ENCODE measurements at regions not wholly inside any gene's neighbourhood (a gene's known extent, or its start where the extent isn't known, plus 50 kb on each side); places are given as distances from the start of the nearest gene placed in this dataset.

DNA sequence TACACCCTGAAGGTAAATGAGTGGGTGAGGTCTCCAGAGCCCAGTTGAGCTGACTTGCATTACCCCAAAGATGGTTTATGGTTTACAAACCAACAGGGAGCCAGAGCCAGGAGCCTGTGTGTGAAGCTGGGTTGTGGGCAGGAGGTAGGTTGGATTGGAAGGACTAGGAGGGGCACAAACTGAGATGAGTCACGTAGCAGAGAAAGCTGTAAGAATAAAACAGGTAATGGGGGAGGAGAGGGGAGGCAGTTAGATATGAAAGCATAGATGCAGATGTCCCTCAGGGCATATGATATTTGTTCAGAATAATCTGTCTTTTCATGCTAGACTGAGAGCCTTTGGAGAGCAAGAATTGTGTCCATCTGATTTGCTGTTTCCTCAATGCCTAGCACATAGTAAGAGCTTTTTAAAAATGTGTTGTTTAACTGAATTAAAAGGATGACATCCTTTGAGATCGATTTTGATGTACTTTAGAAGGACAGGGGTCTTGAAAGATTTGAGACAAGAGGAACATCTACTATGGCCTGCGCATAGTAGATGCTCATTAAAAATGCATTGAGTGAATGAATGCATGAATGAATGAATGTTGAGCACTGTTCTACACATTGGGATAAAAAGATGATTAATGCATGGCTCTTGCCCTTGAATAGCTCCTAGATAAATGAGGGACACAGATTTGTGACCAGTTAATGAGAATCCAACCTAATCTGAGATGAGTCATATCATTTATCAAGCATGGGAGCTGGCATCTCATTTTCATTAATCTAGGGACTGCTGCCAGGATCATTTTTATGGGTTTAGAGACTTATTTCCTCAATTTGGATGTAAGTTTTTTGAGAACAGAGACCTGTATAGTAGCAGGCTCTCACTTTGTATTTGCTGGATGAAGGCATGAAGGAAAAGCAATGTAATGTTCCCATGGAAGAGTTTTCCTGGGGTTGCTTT, 175.8 kb upstream of the BDNF start:
- H3K27me3 ChIP-seq (ENCODE audit: control insufficient read depth, insufficient read depth, low read length): no peaks in the 10 kb centered on the region
- DNase-seq (ENCODE audit: low read depth in 4 of 6, low spot score in 6 of 6): peak in 1 of 6 donors; percentile 16
- no peak overlapping the region for H3K27ac ChIP-seq (ENCODE audit: low read depth, low read length)
- 81% methylated on average over 3 of the region's 3 CpGs for WGBS (ENCODE audit: insufficient coverage)
- no peaks in the 10 kb centered on the region for H3K9me3 ChIP-seq (ENCODE audit: control insufficient read depth, insufficient read depth, low read length)
- H3K4me1 ChIP-seq (ENCODE audit: control insufficient read depth, insufficient read depth, low read length): no peaks in the 10 kb centered on the region
- H3K4me3 ChIP-seq (ENCODE audit: low read depth, low read length): no peak overlapping the region
- H3K36me3 ChIP-seq (ENCODE audit: control insufficient read depth, insufficient read depth, low read length): no peaks in the 10 kb centered on the region

DNA sequence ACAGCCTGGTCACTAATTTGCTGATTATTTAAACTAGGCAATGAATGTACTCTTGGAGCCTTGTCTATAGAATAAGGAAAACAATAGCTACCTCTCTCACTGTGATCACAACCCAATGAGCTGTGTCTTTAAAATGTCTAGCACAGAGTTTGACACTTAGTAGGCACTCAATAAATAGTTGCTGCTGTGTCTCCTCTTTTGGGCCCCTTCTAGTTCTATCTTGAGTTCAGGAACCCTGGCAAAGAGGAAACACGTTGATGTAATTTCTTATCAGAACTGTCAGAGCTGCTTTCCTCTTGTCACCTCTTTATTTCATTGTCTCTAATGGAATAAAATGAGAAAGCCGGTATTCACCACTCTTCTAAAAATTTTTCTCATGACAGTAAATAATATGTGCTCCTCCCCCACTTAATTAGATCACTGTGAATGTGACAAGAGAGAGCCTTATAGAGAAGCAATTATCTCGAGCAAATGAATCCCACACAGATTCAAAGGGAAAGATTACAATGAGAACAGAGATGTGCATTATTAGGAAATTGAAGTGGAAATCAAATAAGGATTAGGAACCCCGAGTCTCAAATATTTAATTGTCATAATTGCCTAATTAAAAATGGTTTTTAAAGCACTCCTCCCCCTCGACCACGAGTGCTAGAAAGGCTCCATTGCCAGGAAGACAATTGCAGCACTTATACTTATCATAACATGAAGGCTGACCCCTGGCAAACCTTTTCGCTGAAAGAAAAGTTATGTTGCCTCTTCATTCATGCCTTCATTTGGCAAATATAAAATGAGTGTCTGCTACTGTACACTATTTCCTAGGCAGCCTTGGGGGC, 175.0 kb upstream of the BDNF start:
- H3K27ac ChIP-seq (ENCODE audit: low read depth, low read length): no peak overlapping the region
- DNase-seq (ENCODE audit: low read depth in 4 of 6, low spot score in 6 of 6): peak in 1 of 6 donors; percentile 75
- H3K9me3 ChIP-seq (ENCODE audit: control insufficient read depth, insufficient read depth, low read length): no peaks in the 10 kb centered on the region
- H3K36me3 ChIP-seq (ENCODE audit: control insufficient read depth, insufficient read depth, low read length): no peaks in the 10 kb centered on the region
- no peaks in the 10 kb centered on the region for H3K4me1 ChIP-seq (ENCODE audit: control insufficient read depth, insufficient read depth, low read length)
- no CpG with 5 or more reads among the region's 7 CpGs for WGBS (ENCODE audit: insufficient coverage)
- no peak overlapping the region for H3K4me3 ChIP-seq (ENCODE audit: low read depth, low read length)
- H3K27me3 ChIP-seq (ENCODE audit: control insufficient read depth, insufficient read depth, low read length): no peaks in the 10 kb centered on the region

DNA sequence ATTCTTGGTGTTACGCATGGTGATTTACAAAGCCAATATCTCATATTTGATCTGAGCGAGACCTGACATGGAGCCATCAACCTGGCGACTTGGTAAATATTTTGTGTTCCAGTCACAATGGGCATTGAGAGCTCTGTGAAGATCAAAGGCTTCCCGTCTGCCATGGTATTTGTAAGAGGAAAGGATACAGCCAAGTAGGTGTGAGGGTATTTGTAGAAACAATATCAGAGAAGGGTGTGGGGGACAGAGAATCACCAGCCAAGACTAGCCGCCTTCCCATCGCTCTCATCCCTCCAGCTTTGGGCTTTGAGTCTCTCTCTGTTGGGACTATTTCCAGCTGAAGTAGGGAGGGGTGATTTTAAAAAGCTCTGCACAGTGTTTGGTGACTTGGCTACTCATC, 173.4 kb upstream of the BDNF start:
- no peaks in the 10 kb centered on the region for H3K4me1 ChIP-seq (ENCODE audit: control insufficient read depth, insufficient read depth, low read length)
- no peaks in the 10 kb centered on the region for H3K9me3 ChIP-seq (ENCODE audit: control insufficient read depth, insufficient read depth, low read length)
- no peaks in the 10 kb centered on the region for H3K27me3 ChIP-seq (ENCODE audit: control insufficient read depth, insufficient read depth, low read length)
- WGBS (ENCODE audit: insufficient coverage): 85% methylated on average over 4 of the region's 6 CpGs
- no peak overlapping the region for H3K27ac ChIP-seq (ENCODE audit: low read depth, low read length)
- no peak for DNase-seq (ENCODE audit: low read depth in 4 of 6, low spot score in 6 of 6)
- H3K36me3 ChIP-seq (ENCODE audit: control insufficient read depth, insufficient read depth, low read length): no peaks in the 10 kb centered on the region
- no peak overlapping the region for H3K4me3 ChIP-seq (ENCODE audit: low read depth, low read length)

DNA sequence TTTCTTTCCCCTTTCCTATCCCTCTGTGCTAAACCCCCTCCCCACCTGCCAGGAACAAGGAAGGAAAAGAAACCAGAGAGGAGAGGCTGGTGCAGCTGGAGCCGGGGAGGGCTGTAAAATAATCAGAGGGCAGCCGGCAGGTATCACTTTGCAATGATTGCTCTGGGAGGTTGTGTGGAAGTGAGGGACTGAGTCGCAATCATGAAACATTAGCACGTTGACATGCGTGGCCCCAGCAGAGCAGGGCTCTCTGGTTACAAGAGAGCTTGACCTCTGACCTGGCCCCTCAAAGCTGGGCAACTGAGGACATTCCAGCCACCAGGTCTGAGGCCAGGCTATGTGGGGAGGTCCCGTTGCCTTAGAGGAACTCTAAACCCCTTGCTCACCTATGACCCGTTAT, 170.8 kb upstream of the BDNF start:
- H3K4me1 ChIP-seq (ENCODE audit: control insufficient read depth, insufficient read depth, low read length): no peaks in the 10 kb centered on the region
- H3K27me3 ChIP-seq (ENCODE audit: control insufficient read depth, insufficient read depth, low read length): no peaks in the 10 kb centered on the region
- no peaks in the 10 kb centered on the region for H3K36me3 ChIP-seq (ENCODE audit: control insufficient read depth, insufficient read depth, low read length)
- H3K27ac ChIP-seq (ENCODE audit: low read depth, low read length): no peak overlapping the region
- H3K4me3 ChIP-seq (ENCODE audit: low read depth, low read length): no peak overlapping the region
- no peaks in the 10 kb centered on the region for H3K9me3 ChIP-seq (ENCODE audit: control insufficient read depth, insufficient read depth, low read length)
- no peak for DNase-seq (ENCODE audit: low read depth in 4 of 6, low spot score in 6 of 6)
- 57% methylated on average over 7 of the region's 7 CpGs for WGBS (ENCODE audit: insufficient coverage)

DNA sequence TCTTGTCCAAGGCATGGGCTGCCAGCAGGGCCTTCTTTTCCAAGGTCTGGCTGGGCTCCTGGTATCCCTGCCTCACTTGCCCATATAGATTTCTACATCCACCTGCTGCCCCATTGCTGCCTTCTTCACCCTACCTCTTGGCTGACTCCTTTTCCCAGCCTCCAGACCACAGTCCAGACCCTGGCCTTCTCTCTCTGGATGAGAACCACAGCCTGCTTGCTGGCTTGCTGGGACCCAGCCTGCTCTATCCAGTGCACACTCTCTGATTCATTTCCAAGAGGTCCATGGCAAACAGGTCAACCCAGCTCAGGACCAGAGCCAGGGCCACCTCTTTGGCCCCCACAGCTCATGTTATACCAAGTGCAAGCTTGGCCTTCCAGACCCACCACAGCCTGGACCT, 169.4 kb upstream of the BDNF start:
- H3K27me3 ChIP-seq (ENCODE audit: control insufficient read depth, insufficient read depth, low read length): no peaks in the 10 kb centered on the region
- no peaks in the 10 kb centered on the region for H3K36me3 ChIP-seq (ENCODE audit: control insufficient read depth, insufficient read depth, low read length)
- DNase-seq (ENCODE audit: low read depth in 4 of 6, low spot score in 6 of 6): no peak
- H3K4me3 ChIP-seq (ENCODE audit: low read depth, low read length): no peak overlapping the region
- H3K4me1 ChIP-seq (ENCODE audit: control insufficient read depth, insufficient read depth, low read length): no peaks in the 10 kb centered on the region
- no peaks in the 10 kb centered on the region for H3K9me3 ChIP-seq (ENCODE audit: control insufficient read depth, insufficient read depth, low read length)
- H3K27ac ChIP-seq (ENCODE audit: low read depth, low read length): no peak overlapping the region

DNA sequence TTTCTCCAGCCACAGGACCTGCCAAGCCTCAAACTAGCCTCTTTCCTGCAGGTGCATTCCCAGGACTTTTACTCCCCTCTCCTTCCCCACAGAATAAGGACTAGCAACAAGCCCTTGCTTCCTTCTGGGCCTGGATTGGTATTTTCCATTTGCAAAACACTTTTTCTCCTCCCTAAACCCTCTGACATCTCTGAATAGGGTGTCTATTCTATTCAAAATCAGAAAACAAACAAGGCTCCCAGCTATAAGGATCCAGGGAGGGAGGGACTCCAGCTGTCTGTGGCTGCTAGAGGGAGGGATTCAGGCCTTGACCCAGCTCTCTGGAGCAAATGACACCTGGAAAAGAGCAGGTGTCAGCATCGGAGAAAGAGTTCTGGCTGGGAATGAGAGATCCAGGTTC, 168.5 kb upstream of the BDNF start:
- Histone ChIP-seq H3K27me3 (ENCODE audit: control insufficient read depth, insufficient read depth, low read length) (no peaks in the 10 kb centered on the region), H3K36me3 (ENCODE audit: control insufficient read depth, insufficient read depth, low read length) (no peaks in the 10 kb centered on the region), H3K4me3 (ENCODE audit: low read depth, low read length) (no peak overlapping the region), H3K4me1 (ENCODE audit: control insufficient read depth, insufficient read depth, low read length) (peaks cover 3% of the 10 kb centered on the region), H3K27ac (ENCODE audit: low read depth, low read length) (no peak overlapping the region), H3K9me3 (ENCODE audit: control insufficient read depth, insufficient read depth, low read length) (no peaks in the 10 kb centered on the region)
- 90% methylated on average over 1 of the region's 1 CpG for WGBS (ENCODE audit: insufficient coverage)
- DNase-seq (ENCODE audit: low read depth in 4 of 6, low spot score in 6 of 6): no peak

DNA sequence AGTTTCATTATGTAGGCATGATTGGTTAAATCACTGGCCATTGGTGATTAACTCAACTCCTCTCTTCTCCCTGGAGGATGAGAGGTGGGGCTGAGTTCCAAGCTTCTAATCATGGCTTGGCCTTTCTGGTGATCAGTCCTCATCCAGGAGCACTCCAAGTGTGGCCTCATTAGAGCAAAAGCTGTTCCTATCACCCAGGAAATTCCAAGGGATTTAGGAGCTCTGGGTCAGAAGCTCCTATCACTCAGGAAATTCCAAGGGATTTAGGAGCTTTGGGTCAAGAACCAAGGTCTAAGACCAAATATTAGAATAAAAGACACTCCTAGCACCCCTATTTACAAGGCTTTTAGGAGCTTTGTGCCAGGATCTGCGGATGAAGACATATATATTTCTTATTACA, 168.0 kb upstream of the BDNF start:
- no peaks in the 10 kb centered on the region for H3K27me3 ChIP-seq (ENCODE audit: control insufficient read depth, insufficient read depth, low read length)
- H3K9me3 ChIP-seq (ENCODE audit: control insufficient read depth, insufficient read depth, low read length): no peaks in the 10 kb centered on the region
- no peak overlapping the region for H3K27ac ChIP-seq (ENCODE audit: low read depth, low read length)
- H3K4me3 ChIP-seq (ENCODE audit: low read depth, low read length): no peak overlapping the region
- 100% methylated on average over 1 of the region's 1 CpG for WGBS (ENCODE audit: insufficient coverage)
- no peak for DNase-seq (ENCODE audit: low read depth in 4 of 6, low spot score in 6 of 6)
- H3K4me1 ChIP-seq (ENCODE audit: control insufficient read depth, insufficient read depth, low read length): peaks cover 3% of the 10 kb centered on the region
- H3K36me3 ChIP-seq (ENCODE audit: control insufficient read depth, insufficient read depth, low read length): no peaks in the 10 kb centered on the region

DNA sequence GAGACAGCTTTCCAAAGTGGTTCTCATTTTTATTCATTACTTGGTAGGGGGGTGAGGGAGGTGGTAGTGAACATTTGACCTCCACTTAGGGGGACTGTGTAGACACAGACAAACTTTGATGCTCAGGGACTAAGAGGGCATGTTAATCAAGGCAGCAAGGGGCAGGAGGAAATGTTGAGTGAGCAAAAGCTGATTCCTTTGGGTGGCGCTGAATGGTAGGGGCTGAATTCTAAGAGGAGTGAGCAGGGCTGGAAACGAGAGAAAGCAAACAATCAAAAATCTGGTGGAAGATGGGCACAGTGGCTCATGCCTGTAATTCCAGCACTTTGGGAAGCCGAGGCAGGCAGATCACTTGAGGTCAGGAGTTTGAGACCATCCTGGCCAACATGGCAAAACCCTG, 164.8 kb upstream of the BDNF start:
- WGBS (ENCODE audit: insufficient coverage): 79% methylated on average over 2 of the region's 3 CpGs
- Histone ChIP-seq H3K27ac (ENCODE audit: low read depth, low read length) (no peak overlapping the region), H3K9me3 (ENCODE audit: control insufficient read depth, insufficient read depth, low read length) (no peaks in the 10 kb centered on the region), H3K27me3 (ENCODE audit: control insufficient read depth, insufficient read depth, low read length) (no peaks in the 10 kb centered on the region), H3K36me3 (ENCODE audit: control insufficient read depth, insufficient read depth, low read length) (no peaks in the 10 kb centered on the region), H3K4me1 (ENCODE audit: control insufficient read depth, insufficient read depth, low read length) (peaks cover 3% of the 10 kb centered on the region), H3K4me3 (ENCODE audit: low read depth, low read length) (no peak overlapping the region)
- no peak for DNase-seq (ENCODE audit: low read depth in 4 of 6, low spot score in 6 of 6)

DNA sequence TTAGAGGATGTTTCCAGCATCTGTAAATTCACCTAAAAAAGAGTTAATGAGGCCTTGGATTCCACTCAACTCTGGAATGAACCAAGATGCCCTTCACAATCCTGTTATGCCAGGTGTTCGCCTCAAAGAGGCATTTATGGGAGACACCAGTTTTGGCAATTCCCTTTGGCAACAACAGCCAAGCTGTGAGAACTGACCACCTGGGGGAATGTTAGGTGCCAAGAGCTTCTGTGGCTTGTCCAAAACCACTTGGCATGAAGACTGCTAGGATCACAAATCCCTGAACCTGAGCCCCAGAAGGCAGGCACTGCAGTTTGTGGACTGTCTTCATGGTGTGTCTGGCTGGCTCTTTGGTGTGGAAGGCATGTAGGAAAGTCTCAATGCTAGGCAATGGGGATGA, 164.4 kb upstream of the BDNF start:
- WGBS (ENCODE audit: insufficient coverage): 67% methylated on average over 1 of the region's 1 CpG

More for the DNA sequence above, 164.4 kb upstream of the BDNF start:
- Histone ChIP-seq H3K4me3 (ENCODE audit: low read depth, low read length) (no peak overlapping the region), H3K27ac (ENCODE audit: low read depth, low read length) (no peak overlapping the region), H3K4me1 (ENCODE audit: control insufficient read depth, insufficient read depth, low read length) (peaks cover 3% of the 10 kb centered on the region), H3K27me3 (ENCODE audit: control insufficient read depth, insufficient read depth, low read length) (no peaks in the 10 kb centered on the region), H3K9me3 (ENCODE audit: control insufficient read depth, insufficient read depth, low read length) (no peaks in the 10 kb centered on the region), H3K36me3 (ENCODE audit: control insufficient read depth, insufficient read depth, low read length) (no peaks in the 10 kb centered on the region)
- DNase-seq (ENCODE audit: low read depth in 4 of 6, low spot score in 6 of 6): no peak
